ENCODE measurements at regions not wholly inside any gene's neighbourhood (a gene's known extent, or its start where the extent isn't known, plus 50 kb on each side); places are given as distances from the start of the nearest gene placed in this dataset.

DNA sequence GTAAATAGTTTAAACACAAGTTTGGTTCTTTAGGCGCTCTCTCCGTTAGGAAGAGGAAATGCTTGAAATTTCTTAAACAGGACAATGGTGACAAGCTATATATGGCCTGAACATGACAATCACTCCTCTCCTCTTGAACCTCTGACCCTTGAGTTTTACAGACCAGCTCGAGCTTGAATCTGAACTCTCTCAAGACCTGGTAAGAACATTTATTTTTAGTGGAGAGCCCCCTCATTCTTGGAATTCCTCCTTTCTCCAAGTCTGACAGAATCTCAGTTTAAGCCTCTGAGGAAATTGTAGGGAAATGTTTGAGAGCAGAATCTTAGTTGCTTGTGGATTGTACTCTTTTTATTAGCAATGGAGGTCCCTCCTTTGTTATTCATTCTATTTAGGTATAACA is 1293.6 kb upstream of the ZEB2 start:
- Histone ChIP-seq H3K4me3 (no peak overlapping the region), H3K27me3 (no peaks in the 10 kb centered on the region), H3K4me1 (peaks cover 0 to 11% (median 0%) of the 10 kb centered on the region in 3 donors), H3K36me3 (no peaks in the 10 kb centered on the region), H3K27ac (no peak overlapping the region), H3K9me3 (no peaks in the 10 kb centered on the region)
- no peak for TF ChIP-seq POLR2A (IDR thresholded peaks at IDR 0.05)
- TF ChIP-seq, protein P1, sequence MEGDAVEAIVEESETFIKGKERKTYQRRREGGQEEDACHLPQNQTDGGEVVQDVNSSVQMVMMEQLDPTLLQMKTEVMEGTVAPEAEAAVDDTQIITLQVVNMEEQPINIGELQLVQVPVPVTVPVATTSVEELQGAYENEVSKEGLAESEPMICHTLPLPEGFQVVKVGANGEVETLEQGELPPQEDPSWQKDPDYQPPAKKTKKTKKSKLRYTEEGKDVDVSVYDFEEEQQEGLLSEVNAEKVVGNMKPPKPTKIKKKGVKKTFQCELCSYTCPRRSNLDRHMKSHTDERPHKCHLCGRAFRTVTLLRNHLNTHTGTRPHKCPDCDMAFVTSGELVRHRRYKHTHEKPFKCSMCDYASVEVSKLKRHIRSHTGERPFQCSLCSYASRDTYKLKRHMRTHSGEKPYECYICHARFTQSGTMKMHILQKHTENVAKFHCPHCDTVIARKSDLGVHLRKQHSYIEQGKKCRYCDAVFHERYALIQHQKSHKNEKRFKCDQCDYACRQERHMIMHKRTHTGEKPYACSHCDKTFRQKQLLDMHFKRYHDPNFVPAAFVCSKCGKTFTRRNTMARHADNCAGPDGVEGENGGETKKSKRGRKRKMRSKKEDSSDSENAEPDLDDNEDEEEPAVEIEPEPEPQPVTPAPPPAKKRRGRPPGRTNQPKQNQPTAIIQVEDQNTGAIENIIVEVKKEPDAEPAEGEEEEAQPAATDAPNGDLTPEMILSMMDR (IDR thresholded peaks at IDR 0.05), result no peak
- ATAC-seq, result no peak
- 57 to 64% methylated on average over 3 of the region's 3 CpGs for WGBS, 2 donors (ENCODE audit: low coverage in 1 of 2)

DNA sequence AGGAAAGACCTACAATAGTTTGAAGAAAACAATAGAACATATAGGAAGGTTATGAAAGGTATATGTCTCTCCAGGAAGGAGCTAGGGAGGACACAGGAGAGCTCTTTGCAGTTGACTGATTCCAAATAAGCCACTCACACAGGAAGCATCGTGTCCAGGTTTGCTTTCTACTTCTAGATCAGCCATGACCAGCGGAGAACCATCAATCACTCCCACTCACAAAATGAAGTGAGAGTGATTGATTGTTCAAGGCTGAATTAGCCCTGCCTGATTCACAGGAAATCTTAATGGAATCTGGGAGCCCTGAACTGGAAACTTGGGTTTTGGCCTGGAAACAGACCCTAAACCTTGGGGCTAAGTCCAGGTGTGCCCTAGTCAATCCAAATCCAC is 1292.2 kb upstream of the ZEB2 start:
- TF ChIP-seq, protein P1 (IDR thresholded peaks at IDR 0.05), result no peak
- TF ChIP-seq EP300 (IDR thresholded peaks at IDR 0.05), result no peak
- TF ChIP-seq POLR2A (IDR thresholded peaks at IDR 0.05), result no peak
- no peak for TF ChIP-seq POLR2AphosphoS5 (IDR thresholded peaks at IDR 0.05)
- Histone ChIP-seq H3K27me3 (no peaks in the 10 kb centered on the region), H3K4me1 (peaks cover 0 to 11% (median 0%) of the 10 kb centered on the region in 3 donors), H3K9me3 (no peaks in the 10 kb centered on the region), H3K4me3 (no peak overlapping the region), H3K27ac (no peak overlapping the region), H3K36me3 (no peaks in the 10 kb centered on the region)
- WGBS, 2 donors (ENCODE audit: low coverage in 1 of 2), result 67 to 84% methylated on average over 2 of the region's 2 CpGs
- ATAC-seq, result no peak

DNA sequence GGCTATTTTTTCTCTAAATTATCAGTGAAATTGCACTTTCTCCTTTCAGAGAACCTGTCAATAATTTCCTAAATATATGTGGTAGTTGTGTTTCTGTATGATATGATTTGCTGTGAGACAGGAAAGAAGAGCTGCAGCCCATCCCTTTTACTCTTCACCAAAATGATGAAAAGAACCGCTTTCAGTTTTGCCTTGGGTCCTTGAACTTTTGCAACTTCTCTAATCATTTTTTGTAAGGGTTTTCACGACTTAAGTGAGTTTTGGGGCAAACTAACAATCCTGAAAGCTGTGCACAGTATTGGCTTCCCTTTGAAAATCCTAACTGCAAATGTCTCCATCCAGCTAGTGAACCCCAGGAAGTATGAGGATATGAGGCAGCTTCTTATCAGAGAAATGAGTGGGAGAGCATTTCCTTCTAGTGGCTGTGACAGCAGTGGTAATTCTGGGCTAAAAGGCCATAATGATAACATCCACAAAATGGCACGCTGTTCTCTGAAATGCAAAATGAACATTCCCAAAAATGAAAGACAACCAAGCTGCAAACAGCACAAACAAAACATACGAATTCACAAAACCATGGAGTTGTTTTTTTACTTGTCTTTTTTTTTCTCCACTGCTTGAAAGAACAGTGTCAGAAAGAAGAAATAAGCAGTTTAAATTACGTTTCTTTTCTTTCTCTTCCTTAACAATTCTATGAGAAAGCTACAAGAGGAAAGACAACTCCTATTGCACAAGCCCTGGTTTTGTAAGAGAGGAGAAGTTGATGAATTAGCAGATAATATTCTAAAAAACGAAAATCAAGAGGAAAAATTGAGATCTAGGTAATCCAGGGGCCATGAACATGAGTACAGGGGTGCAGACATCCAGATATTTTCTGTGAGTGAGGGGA is 1291.6 kb upstream of the ZEB2 start:
- no peak for ATAC-seq
- TF ChIP-seq, protein P1 (IDR thresholded peaks at IDR 0.05), result no peak
- TF ChIP-seq POLR2AphosphoS5 (IDR thresholded peaks at IDR 0.05) (no peak), POLR2A (IDR thresholded peaks at IDR 0.05) (no peak), EP300 (IDR thresholded peaks at IDR 0.05) (no peak)
- Histone ChIP-seq H3K27me3 (no peaks in the 10 kb centered on the region), H3K36me3 (no peaks in the 10 kb centered on the region), H3K4me1 (peaks cover 0 to 11% (median 0%) of the 10 kb centered on the region in 3 donors), H3K9me3 (no peaks in the 10 kb centered on the region), H3K4me3 (no peak overlapping the region), H3K27ac (no peak overlapping the region)
- 61 to 71% methylated on average over 3 to 6 of the region's 6 CpGs for WGBS, 2 donors (ENCODE audit: low coverage in 1 of 2)

DNA sequence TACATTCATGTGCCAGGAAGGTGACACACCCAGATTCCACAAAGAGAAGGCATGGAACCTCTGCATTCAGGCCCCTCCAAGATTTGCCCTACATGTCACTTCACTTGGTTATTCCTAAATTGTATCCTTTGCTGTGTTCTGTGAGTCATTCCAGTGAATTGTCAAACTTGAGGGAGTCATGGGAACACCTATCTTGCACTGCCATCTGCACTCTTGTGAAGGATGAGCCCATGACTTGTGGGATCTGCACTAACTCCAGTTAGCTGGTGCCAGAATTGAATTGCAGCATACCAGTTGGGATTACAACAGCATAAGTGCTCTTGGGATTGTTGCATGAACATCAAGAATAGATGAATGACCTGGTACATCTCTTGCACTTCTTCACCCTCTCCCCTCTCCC is 1288.0 kb upstream of the ZEB2 start:
- ATAC-seq, result no peak
- no peak for TF ChIP-seq POLR2AphosphoS5 (IDR thresholded peaks at IDR 0.05)
- no peak for TF ChIP-seq POLR2A (IDR thresholded peaks at IDR 0.05)
- TF ChIP-seq, protein P1 (IDR thresholded peaks at IDR 0.05), result no peak
- no peak for TF ChIP-seq EP300 (IDR thresholded peaks at IDR 0.05)

DNA sequence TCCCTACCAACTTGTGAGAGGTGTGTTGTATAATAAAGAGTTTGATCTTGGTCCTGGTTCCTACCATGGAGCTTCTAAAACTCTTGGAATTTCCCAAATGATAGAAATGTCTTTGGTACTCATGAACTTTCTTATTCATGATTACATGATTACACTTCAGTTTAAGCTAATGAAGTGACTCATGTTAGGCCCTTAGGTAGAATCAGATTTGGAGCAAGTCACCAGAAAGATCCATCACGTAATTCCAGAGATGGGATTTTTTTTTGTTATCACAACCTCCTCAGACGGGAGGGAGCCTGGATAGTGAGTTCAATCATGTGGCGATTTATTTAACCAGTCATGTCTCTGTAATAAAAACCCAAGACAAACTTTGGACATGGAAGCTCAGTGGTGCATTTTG is 1287.6 kb upstream of the ZEB2 start:
- no peak overlapping the region for H3K27ac ChIP-seq
- WGBS, 2 donors (ENCODE audit: low coverage in 1 of 2), result 83 to 92% methylated on average over 3 of the region's 3 CpGs
- no peak for ATAC-seq

More for the DNA sequence above, 1288.0 kb upstream of the ZEB2 start:
- Histone ChIP-seq H3K36me3 (no peaks in the 10 kb centered on the region), H3K4me3 (no peak overlapping the region), H3K27me3 (no peaks in the 10 kb centered on the region), H3K9me3 (no peaks in the 10 kb centered on the region), H3K27ac (no peak overlapping the region), H3K4me1 (no peaks in the 10 kb centered on the region)

More for the DNA sequence above, 1287.6 kb upstream of the ZEB2 start:
- no peaks in the 10 kb centered on the region for H3K27me3 ChIP-seq
- H3K9me3 ChIP-seq, result no peaks in the 10 kb centered on the region
- TF ChIP-seq, protein P1 (IDR thresholded peaks at IDR 0.05), result no peak
- TF ChIP-seq POLR2A (IDR thresholded peaks at IDR 0.05), result no peak
- no peak for TF ChIP-seq POLR2AphosphoS5 (IDR thresholded peaks at IDR 0.05)
- TF ChIP-seq EP300 (IDR thresholded peaks at IDR 0.05), result no peak
- H3K4me1 ChIP-seq, result no peaks in the 10 kb centered on the region
- H3K36me3 ChIP-seq, result no peaks in the 10 kb centered on the region
- no peak overlapping the region for H3K4me3 ChIP-seq
